ENCODE measurements at regions not wholly inside any gene's neighbourhood (a gene's known extent, or its start where the extent isn't known, plus 50 kb on each side); places are given as distances from the start of the nearest gene placed in this dataset.
"Not testable (repeated sequence)": the region's sequence is repeated elsewhere in the genome, so short reads cannot be mapped to it uniquely, and the experiment has no call there.

DNA sequence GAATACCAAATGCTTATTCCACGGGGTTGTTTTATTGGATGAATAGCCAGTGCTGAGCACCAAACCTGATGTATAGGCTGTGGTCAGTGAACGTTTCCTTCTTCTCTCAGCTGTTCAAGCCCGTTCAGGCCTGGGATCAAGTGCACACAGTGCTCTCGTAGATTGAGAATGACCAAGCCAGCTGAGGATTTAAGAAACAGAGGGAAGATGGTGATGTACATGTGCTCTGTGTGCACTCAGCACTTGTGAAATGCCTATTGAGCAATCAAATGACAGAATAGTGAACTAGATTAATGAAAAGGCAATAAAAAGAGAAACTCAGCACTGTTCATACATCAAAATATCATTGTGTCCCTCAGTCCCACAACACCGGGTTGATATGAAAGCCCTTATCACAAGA is 302.5 kb downstream of the BMPER start:
- DNase-seq (ENCODE audit: low read depth) = no peak

DNA sequence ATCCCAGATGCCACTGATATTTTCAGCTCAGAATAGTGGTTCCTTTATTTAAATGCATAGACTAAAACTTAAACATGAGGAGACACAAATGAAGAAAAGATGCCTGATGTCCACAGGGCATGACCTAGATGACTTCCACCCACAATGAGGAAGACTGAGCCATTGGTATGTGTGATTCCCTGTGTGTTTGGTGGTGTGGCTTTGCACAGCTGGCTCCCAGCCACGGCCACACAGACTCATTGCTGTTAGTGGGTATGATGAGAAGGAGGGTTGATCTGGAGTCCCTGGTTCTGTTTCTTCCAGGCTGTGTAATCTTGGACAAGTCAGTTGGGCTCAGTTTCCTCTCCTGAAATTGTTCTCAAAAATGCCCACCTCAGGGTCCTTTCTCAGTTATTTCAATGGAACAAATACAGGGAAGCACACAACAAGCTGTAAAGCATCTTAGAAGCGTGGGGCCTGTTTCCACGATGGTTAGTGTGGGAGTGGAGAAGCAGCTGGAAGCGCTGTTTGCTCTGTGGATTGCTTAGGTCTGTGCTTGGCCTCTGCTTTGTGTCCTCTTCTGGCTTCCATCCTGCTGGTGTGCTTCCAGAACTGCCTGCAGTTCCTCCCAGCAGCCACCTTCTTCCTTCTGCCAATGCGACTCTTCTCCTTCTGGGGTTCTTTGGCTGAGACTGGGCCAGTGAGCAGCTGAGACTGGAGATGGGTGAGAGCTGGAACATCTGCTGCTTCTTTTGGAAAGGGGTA is 303.7 kb downstream of the BMPER start:
- no peak for DNase-seq (ENCODE audit: low read depth)

DNA sequence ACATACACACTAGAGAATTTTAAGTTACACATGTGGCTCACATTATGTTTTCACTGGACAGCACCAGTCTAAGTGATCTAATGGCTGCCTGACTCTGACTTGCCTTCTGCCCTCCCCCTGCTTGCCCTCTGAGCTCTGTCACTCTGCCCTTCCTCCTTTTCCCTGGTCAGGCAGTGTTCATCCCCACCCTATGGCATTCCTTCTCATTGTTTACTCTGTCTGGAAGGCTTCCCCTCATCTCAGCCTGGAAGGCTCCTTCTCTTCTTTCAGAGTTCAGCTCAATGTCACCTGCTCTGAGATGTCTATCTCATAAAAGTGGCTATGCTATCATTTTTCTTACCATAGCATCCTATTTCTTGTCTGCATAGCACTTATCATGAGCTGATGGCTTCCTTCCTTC is 305.7 kb downstream of the BMPER start:
- DNase-seq (ENCODE audit: low read depth) = no peak

DNA sequence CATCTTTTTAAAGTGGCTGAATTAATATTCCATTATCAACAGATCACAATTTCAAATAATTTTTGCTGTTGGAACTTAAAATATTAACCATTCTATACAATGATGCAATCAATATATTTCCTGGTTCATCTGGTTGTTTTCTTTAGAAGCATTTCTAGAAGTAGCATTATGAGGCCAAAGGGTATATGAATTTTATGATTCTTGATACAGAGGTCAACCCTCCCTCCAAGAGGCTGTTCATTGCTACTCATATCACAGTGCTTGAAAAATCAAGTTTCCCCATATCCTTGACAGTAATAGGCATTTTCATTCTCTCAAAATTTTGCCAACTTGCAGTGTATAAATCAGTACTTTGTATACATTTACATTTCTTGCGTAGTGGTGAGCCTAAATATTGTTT is 312.6 kb downstream of the BMPER start:
- no peak for DNase-seq (ENCODE audit: low read depth)

DNA sequence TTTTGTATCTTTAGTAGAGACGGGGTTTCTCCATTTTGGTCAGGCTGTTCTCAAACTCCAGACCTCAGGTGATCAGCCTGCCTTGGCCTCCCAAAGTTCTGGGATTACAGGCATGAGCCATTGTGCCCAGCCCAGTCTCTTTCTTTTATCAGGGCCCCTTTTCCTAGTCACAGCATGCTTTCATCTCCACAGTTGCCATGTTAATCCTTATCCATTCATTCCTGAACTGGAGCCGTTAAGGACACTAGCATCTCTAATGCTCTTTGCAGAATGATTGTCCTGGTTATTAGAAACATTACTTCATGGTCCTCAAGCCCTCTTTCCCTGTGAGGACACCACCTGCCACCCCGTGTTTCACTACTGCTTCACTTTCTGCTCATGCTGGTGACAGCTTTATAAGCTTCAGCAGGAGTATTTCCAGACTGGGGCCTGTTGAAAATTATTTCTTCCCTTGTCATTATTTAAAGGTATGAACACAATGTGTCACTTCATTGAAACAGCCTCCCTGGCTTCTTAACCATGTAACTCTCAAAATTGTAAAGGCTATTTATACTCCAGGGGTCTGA is 313.9 kb downstream of the BMPER start:
- DNase-seq (ENCODE audit: low read depth) = no peak

DNA sequence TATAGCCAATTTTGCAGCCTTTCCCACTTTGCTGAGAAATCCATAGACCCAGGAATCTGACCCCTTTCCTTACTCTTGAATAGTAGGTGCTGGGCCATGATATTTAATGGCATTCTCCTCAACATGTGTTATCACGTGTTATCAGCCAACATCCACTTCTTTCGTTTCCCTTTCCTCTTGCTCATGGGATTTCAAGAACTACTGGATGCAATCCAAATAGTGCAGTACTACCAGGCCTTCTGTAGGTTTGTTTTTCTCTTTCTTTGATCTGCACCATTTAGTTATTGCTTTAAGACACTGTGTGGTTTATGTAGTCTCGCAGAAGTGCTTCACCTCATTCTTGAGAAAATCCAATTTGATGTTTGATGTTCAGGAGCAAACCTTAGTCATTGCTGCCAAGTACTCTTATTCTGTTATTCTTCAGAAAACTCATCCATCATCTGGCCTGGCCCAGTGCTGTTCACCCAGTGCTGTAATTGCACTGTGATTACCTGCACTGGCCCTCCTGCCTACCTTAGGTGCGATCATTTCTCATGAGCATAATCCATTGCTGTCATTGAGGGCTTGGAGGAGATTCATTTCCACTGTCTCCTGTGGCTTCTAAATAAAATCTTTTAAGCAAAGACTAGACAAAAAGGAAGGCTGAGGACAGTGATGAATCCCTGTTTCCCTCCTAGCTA is 315.3 kb downstream of the BMPER start:
- DNase-seq (ENCODE audit: low read depth) = no peak

DNA sequence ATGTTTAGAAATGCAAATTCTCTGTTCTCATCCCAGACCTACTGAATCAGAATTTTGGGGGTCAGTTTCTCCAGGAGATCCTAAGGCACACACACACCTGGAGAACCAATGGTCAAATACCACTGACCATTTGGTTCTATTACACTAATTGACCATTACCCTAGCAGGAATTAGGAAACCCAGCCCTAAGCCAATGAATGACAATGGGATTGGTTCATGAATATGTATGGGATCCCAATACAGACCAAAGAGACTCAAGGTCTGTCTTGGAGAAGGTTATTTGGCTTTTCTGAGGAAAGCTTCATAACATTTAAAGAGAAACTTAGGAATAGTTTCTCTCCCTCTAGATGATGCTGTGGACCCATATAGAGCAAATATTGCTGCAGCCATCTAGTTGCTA is 317.0 kb downstream of the BMPER start:
- no peak for DNase-seq (ENCODE audit: low read depth)

DNA sequence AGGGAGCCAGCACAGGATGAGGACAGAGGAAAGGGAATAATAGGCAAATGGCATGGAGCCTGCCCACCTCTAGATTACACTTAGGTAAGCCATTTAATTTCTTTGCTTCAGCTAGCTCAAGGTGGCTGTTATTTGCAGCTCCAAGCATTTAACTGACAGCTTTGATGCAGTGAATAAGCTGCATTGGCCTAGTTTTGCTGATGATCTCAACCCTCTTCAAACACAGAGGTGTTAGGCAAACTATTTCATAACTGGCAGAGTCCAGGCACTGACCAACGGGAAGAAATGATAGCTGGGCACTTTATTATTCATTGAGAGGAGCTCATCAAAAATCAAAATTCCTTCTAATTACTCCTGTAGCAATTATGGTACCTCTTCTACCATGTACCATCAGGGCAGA is 317.4 kb downstream of the BMPER start:
- no peak for DNase-seq (ENCODE audit: low read depth)

DNA sequence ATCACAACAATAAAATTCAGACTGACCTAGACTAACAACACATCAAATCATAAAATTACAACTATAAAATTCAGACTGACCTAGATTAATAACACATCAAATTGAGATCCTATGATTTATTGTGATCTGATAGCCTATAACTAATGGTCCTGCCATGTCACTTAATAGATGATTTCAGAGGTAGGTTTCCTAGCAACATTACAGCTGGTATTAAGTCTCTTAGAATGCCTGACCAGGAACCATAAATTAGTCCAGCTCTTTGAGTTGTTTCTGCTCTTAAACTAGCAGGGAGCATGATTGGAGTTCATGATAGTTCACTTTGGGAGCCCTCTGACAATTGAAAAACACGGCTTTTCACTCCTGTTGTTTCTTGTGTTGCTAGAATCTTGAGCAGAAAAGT is 318.9 kb downstream of the BMPER start:
- DNase-seq (ENCODE audit: low read depth) = no peak

DNA sequence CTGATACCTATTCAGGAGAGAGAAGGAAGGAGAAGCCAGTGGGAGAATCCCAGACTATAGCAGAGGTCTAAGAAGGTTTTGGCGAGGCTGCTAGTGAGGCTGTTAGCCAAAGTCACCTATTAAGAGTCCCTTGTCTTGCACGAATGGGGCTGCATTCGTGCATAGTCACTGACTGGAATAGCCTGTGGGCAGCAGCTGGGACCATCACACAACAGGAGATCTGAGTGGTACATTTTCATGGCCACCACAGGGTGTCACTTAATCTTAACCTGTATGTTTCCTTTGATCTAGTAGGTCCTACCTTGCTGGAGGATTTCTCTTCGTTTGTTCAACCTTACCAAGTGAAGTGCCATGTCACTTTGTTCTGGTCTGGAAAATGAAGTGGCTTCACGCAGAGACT is 319.9 kb downstream of the BMPER start:
- DNase-seq (ENCODE audit: low read depth) = no peak

DNA sequence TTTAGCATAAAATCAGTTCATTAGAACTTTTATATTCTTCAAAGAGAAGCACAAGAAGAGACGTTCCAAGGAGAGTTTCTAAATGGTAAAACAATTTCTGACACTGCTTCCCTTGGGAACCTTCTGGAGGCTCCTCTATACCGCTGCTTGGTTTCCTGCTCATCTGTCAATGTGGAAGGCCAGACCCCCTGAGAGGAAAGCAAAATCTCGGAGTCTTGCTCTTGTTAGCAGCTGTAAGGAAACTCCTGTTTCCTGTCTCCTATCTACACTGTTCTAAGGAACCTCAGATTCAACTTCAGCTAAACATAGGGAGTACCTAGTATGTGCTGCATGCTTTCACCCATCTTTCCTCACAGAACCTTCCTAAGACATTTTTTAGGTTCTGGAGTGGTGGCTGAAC is 322.2 kb downstream of the BMPER start:
- no peak for DNase-seq (ENCODE audit: low read depth)

DNA sequence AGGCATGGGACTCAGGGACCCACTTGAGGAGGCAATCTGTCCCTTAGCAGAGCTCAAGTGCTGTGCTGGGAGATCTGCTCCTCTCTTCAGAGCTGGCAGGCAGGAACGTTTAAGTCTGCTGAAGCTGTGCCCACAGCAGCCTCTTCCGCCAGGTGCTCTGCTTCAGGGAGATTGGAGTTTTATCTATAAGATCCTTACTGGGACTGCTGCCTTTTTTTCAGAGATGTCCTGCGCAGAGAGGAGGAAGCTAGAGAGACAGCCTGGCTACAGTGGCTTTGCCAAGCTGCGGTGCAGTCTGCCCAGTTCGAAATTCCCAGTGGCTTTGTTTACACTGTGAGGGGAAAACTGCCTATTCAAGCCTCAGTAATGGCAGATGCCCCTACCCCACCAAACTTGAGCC is 329.8 kb downstream of the BMPER start:
- DNase-seq (ENCODE audit: low read depth) = not testable (repeated sequence)

DNA sequence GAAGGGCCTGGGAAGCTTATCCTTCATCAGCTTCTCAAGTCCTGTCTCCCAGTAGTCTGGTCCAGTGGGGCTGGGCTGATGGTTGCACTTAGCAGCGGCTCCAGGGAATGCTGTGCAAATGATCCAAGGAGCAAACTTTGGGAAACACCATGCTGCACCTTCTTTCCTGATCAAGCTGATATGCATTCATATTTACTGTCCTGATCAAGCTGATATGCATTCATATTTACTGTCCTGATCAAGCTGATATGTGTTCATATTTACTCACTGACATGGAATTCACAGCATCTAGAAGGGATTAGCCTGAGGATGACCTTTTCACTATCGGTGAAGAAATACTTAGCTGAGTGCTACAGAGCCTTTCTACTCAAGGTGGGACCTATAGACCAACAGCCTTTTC is 330.7 kb downstream of the BMPER start:
- no peak for DNase-seq (ENCODE audit: low read depth)

DNA sequence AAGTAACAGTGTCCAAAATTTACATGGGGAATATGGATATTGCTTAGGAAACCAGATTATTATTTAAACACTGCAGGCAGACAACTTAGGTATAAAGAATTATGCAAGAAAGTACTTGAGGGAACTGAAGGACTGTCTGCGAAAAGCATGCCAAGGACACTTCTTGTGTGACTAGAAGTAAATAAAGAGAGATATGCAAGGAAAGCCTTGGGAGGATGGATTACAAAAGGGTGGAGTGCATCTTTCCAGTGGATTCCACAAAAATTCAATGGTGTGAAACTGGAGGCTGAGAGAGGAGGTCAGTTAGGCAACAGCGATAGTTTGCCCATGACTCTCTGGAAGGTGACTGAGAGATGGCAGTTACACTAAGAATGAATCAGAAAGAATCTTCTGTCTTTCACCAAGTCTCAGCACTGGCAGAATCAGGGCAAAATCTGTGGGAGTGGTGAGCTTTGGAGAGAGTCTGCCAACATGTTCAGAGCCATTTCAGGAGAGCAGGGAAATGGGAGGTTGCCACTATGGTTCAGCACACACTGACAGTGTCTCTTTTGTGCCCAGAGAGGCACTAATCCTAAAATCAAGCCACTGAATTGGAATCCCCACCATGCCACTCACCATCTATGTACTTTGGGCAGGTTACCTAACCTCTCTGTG is 331.6 kb downstream of the BMPER start:
- no peak for DNase-seq (ENCODE audit: low read depth)

DNA sequence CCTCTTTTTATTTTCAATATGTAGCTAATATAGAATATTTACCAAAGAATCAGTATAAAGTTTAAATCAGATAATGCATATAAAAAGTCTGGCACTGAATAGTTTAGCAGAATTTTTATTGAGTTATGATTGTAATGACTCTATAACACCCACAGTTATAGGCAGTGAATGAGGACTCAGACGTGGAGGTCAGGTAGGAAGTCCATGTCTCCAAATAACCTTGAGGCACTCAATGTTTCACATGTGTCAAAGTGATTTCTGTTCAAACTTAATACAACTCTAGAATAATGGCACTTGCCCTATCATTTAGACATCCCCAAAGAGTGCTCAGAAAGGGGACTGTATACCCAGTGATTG is 332.1 kb downstream of the BMPER start:
- DNase-seq (ENCODE audit: low read depth) = no peak

DNA sequence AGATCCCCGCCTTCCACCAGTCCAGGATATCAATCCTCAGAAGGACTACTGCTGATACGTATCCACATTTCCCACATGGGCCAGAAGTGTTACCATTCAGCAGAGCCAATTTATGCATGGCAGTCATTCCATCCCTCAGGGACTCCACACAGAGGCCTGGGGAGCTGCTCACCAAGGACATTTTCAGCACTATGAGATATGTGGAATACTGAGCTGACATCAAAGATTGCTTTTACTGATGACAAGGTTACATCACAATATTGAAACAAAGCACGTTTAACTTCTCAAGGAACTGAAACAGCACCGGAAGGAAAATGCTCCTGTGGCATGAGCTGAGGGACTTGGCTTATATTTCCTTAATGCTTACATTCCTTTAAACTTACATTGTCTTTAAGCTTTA is 335.1 kb downstream of the BMPER start:
- DNase-seq (ENCODE audit: low read depth) = no peak

DNA sequence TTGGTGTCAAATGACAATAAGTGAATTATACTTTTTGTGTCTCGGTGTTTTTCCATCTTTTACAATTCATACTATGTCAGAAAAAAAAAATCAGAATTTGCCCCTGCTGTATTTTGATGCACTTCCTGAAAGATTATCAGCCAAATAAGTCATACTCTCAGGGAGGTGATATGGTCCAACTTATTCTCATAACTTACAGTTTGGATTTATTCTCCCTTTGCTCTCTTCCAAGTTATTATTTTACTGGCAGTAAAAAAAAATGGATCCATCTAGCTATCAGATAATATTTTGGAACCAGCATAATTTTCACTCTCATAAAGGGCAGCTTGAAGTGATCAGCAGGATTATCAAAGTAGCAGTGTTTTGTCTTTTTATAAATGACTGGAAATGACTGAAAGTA is 337.1 kb downstream of the BMPER start:
- no peak for DNase-seq (ENCODE audit: low read depth)

DNA sequence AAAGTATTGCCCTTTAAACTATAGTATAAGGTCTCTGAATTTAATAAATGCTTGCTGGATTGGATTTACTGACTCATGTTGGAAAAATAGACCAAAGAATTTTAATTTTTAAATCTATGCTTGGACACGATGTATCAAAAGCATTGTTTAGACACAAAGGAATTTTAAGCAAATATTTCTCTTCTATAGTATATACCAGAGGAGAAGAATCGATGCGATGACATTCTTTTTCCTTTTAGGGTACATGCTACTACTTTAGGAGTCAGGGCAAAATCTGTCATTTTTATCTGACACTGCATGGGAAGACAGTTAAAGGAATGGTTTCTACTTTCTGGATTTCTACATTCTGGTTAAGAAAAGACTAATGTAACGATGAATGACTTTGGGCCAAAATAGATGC is 339.9 kb downstream of the BMPER start:
- DNase-seq (ENCODE audit: low read depth) = no peak

DNA sequence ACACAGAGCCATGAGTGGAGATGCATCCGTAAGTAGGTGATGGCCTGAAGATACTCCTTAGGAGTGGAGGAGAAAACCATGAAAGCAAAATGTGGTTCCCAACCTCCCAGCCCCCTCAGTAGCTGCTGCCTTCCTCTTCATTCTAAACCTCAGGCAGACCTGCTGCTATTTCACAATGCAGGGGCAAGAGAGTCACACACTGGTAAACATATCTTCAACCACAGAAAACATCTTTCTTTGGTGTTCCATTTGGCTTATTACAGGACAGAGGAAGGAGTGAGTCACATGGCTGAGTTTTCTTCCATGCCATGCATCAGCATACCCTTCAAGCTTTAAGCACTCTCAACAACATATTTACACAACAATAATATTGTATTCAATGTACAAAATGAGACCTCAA is 342.1 kb downstream of the BMPER start:
- DNase-seq (ENCODE audit: low read depth) = no peak

DNA sequence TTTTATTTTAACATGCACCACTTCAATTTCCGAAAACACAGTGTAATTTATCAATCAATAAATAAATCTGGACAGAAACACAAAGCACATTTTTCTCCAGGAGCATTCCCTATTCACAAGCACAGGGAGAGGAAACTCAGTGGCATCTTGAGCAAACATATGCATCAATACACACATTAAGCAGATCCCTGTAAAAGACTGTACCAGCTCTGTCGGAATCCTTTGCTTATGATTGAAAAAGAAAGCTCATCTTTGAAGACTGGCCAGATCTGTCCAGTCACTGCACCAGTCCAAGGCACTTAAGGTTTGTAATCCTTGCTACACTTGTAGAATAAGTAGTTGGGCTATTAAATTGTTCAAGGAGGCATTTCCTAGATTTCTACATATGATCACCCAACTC is 343.9 kb downstream of the BMPER start:
- DNase-seq (ENCODE audit: low read depth) = no peak

DNA sequence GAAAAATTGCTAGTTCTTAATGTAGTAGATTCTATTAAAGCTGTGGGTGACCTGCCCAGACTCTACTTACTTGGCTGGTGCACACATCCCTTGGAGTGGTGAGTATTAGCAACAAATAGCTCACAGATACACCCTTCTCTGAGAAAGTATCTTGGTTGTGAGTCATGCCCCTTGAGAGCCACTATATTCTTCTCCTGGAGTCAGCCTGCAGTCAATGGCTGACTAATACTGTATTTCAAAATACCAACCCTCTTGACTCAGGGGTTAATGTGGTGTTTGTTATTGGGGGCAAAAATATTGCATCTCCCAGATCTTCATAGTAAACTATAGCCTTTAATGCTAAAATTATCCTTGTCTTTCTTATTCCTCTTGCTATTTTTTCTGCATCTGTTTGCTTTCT is 354.9 kb downstream of the BMPER start:
- DNase-seq (ENCODE audit: low read depth) = no peak

DNA sequence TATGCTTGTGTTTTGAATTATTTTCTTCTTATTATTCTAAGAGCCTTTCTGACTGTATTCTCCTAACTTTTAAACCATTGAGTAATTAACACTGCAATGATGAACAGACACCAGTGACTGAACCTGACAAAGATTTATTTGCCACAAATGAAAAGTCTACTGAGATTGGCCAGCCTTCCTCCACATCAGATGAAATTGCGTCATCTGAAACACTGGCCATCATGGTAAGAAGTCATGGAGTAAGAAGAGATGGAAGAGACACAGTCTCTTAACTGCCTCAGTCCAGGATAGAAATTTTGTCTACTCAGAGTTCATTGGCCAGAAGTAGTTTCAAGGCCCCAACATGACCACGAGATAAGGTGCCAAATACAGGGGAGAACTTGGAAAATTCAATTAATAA is 357.8 kb downstream of the BMPER start:
- DNase-seq (ENCODE audit: low read depth) = no peak

DNA sequence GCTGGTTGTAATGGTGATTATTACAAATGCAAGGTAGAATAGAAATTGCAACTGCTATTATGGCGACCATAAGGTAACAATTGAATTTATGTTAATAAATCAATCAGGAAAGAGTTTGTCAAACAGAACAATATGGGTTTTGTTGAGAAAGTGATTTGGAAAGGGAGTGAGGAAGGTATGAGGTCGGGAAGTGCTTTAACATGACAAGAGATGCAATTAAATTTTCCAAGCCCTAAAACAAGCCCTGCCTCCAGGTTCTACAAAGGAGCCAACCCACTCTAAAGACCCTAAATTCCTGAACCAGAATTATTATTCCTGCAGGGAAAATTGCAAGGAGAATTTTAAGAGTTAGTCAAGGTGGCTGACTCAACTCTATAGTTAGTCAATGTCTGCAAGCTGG is 363.7 kb downstream of the BMPER start:
- DNase-seq (ENCODE audit: low read depth) = no peak
